Astrocyte of the cerebellum (primary cell): ENCODE measurements at regions not wholly inside any gene's neighbourhood (a gene's known extent, or its start where the extent isn't known, plus 50 kb on each side); places are given as distances from the start of the nearest gene placed in this dataset.

Source experiments
- DNase-seq: peaks from one replicate; pipeline ENCODE4 v3.0.0-alpha.2; 2011; ENCODE audit warnings: low read depth
- H3K4me3 ChIP-seq: 2 replicates; pipeline ENCODE4 v1.5.1; 2011; ENCODE audit warnings: mild to moderate bottlenecking, low read depth, low read length, moderate library complexity
- CTCF ChIP-seq: IDR thresholded peaks from 2 replicates; pipeline ENCODE4 v1.5.1; 2012; ENCODE audit warnings: low read length, low read depth, moderate library complexity, mild to moderate bottlenecking; ENCODE audit errors: missing control alignments
- in situ Hi-C: cut with HindIII; loops from 2 replicates; pipeline ENCODE4 v1.10.0; 2017; ENCODE audit warnings: low sequenced_read_pairs

- H3K4me3 ChIP-seq: no peak overlapping the region
- in situ Hi-C loops: no loop called here
- no peak for DNase-seq
- no peak for TF ChIP-seq CTCF
Observed at GRCh38 chr21:33988237-33989017, 72.8 kb upstream of the ATP5PO start.

GRCh38 chr21:33987461-33987860 is 71.9 kb upstream of the ATP5PO start:
- no peak for TF ChIP-seq CTCF
- in situ Hi-C loops: no loop called here
- no peak overlapping the region for H3K4me3 ChIP-seq
- no peak for DNase-seq

GRCh38 chr21:33985117-33986050 is 69.8 kb upstream of the ATP5PO start:
- no peak for TF ChIP-seq CTCF
- DNase-seq: no peak
- in situ Hi-C loops: no loop called here
- no peak overlapping the region for H3K4me3 ChIP-seq

- in situ Hi-C loops: no loop called here
Observed at GRCh38 chr21:33984021-33984481, 68.4 kb upstream of the ATP5PO start.

GRCh38 chr21:33981391-33982101 is 65.9 kb upstream of the ATP5PO start:
- no peak for TF ChIP-seq CTCF
- DNase-seq: no peak
- in situ Hi-C loops: no loop called here
- no peak overlapping the region for H3K4me3 ChIP-seq

More at GRCh38 chr21:33984021-33984481, 68.4 kb upstream of the ATP5PO start:
- TF ChIP-seq CTCF: no peak
- DNase-seq: no peak
- H3K4me3 ChIP-seq: no peak overlapping the region
